NT2/D1 (cell line): ENCODE measurements at regions not wholly inside any gene's neighbourhood (a gene's known extent, or its start where the extent isn't known, plus 50 kb on each side); places are given as distances from the start of the nearest gene placed in this dataset.

Experiments
- SUZ12 ChIP-seq: IDR thresholded peaks from 2 replicates; pipeline ENCODE4 v1.6.1; 2011; ENCODE audit not compliant: insufficient read length, insufficient read depth; ENCODE audit errors: extremely low read depth
- YY1 ChIP-seq: IDR thresholded peaks from 2 replicates; pipeline ENCODE4 v1.6.1; 2011; ENCODE audit not compliant: insufficient read length, insufficient read depth
- ZNF274 ChIP-seq: IDR thresholded peaks from 2 replicates; pipeline ENCODE4 v1.6.1; 2011; ENCODE audit warnings: mild to moderate bottlenecking, low read depth, low read length

DNA sequence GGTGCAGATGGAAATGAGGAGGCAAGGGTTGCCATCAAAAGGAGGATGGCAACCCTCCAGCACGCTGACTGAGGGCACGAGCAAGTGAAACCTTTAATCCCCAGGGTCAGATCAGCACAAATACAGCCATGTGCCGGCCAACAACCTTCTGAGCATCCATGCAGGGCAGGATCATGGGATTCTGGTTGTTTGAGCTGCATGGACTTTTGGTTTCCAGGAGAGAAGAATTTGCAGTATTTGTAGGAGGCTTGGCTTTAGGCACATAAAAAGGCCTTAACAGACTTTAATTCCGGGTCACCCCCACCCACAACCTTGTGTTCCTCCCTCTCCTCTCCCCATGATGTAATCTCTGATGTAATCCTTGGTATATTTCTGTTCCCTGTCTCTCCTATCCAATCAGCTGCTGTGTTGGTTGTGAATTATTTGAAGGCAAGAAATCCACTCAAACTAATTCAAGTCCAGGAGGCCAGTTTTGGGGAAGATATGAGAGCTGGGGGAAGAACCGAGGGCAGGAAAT lies 254.3 kb downstream of the SHQ1 start:
- no peak for TF ChIP-seq ZNF274
- no peak for TF ChIP-seq YY1
- no peak for TF ChIP-seq SUZ12
